ENCODE measurements at regions not wholly inside any gene's neighbourhood (a gene's known extent, or its start where the extent isn't known, plus 50 kb on each side); places are given as distances from the start of the nearest gene placed in this dataset.
"Not testable (repeated sequence)": the region's sequence is repeated elsewhere in the genome, so short reads cannot be mapped to it uniquely, and the experiment has no call there.

GRCh38 chr14:29016050-29016900, 249.7 kb downstream of the FOXG1 start:
- Mint-ChIP-seq H3K4me1 (no peaks in the 10 kb centered on the region), H3K4me3 (no peak overlapping the region), H3K27me3 (no peaks in the 10 kb centered on the region), H3K9me3 (ENCODE audit: low read depth) (peaks cover 4% of the 10 kb centered on the region), H3K36me3 (ENCODE audit: low read depth) (no peaks in the 10 kb centered on the region), H3K27ac (no peak overlapping the region)
- intact Hi-C loops (cut with DNase I, micrococcal nuclease): loop anchor here in 1 of 2 experiments (2.0 kb wide), 1 partner anchor 1197 kb away; no protein-coding TSS in a partner anchor
- ATAC-seq (no peak), DNase-seq (peak; percentile 43)
- POLR2A ChIA-PET: no interaction called here
- CTCF ChIA-PET: interaction anchor here (0.6 kb wide), 1 partner anchor 520 kb away, joined by 3 read pairs; no protein-coding TSS in a partner anchor

DNA sequence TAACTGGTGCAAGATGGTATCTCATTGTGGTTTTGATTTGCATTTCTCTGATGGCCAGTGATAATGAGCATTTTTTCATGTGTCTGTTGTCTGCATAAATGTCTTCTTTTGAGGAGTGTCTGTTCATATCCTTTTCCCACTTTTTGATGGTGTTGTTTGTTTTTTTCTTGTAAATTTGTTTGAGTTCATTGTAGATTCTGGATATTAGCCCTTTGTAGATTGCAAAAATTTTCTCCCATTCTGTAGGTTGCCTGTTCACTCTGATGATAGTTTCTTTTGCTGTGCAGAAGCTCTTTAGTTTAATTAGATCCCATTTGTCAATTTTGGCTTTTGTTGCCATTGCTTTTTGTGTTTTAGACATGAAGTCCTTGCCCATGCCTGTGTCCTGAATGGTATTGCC, 256.9 kb downstream of the FOXG1 start:
- POLR2A ChIA-PET; intact Hi-C loops (cut with DNase I, micrococcal nuclease); H3K36me3 Mint-ChIP-seq (ENCODE audit: low read depth); H3K4me3 Mint-ChIP-seq; H3K4me1 Mint-ChIP-seq; H3K27me3 Mint-ChIP-seq; CTCF ChIA-PET; ATAC-seq; H3K27ac Mint-ChIP-seq; DNase-seq: not testable (repeated sequence)
- peaks cover 16% of the 10 kb centered on the region for H3K9me3 Mint-ChIP-seq (ENCODE audit: low read depth)

- intact Hi-C loops (cut with DNase I, micrococcal nuclease); H3K27ac Mint-ChIP-seq; DNase-seq; H3K4me3 Mint-ChIP-seq; H3K4me1 Mint-ChIP-seq; POLR2A ChIA-PET; CTCF ChIA-PET; H3K27me3 Mint-ChIP-seq; H3K36me3 Mint-ChIP-seq (ENCODE audit: low read depth); ATAC-seq: not testable (repeated sequence)
- peaks cover 16% of the 10 kb centered on the region for H3K9me3 Mint-ChIP-seq (ENCODE audit: low read depth)
Measured at GRCh38 chr14:29027441-29027840, 260.9 kb downstream of the FOXG1 start.

- intact Hi-C loops (cut with DNase I, micrococcal nuclease); H3K4me1 Mint-ChIP-seq; ATAC-seq; H3K27me3 Mint-ChIP-seq; H3K4me3 Mint-ChIP-seq; CTCF ChIA-PET; H3K27ac Mint-ChIP-seq; DNase-seq; POLR2A ChIA-PET; H3K36me3 Mint-ChIP-seq (ENCODE audit: low read depth): not testable (repeated sequence)
- peaks cover 16% of the 10 kb centered on the region for H3K9me3 Mint-ChIP-seq (ENCODE audit: low read depth)
Measured at GRCh38 chr14:29027941-29028705, 261.5 kb downstream of the FOXG1 start.

- no peak for ATAC-seq
- Mint-ChIP-seq H3K4me1 (no peaks in the 10 kb centered on the region), H3K27ac (no peak overlapping the region), H3K9me3 (ENCODE audit: low read depth) (peaks cover 16% of the 10 kb centered on the region), H3K4me3 (no peak overlapping the region), H3K27me3 (no peaks in the 10 kb centered on the region), H3K36me3 (ENCODE audit: low read depth) (no peaks in the 10 kb centered on the region)
- ChIA-PET POLR2A (no interaction called here), CTCF (no interaction called here)
- intact Hi-C loops (cut with DNase I, micrococcal nuclease): no loop called here
- no peak for DNase-seq
Measured at GRCh38 chr14:29028973-29029582, 262.5 kb downstream of the FOXG1 start.

GRCh38 chr14:29030121-29030520, 263.5 kb downstream of the FOXG1 start:
- intact Hi-C loops (cut with DNase I, micrococcal nuclease): no loop called here
- DNase-seq (no peak), ATAC-seq (no peak)
- POLR2A ChIA-PET: no interaction called here
- Mint-ChIP-seq H3K9me3 (ENCODE audit: low read depth) (peaks cover 16% of the 10 kb centered on the region), H3K36me3 (ENCODE audit: low read depth) (no peaks in the 10 kb centered on the region), H3K4me1 (no peaks in the 10 kb centered on the region), H3K4me3 (no peak overlapping the region), H3K27ac (no peak overlapping the region), H3K27me3 (no peaks in the 10 kb centered on the region)
- CTCF ChIA-PET: interaction anchor here (1.0 kb wide), 1 partner anchor 14 kb away, joined by 3 read pairs; no protein-coding TSS in a partner anchor

GRCh38 chr14:29030970-29031369, 264.4 kb downstream of the FOXG1 start:
- ChIA-PET CTCF (interaction anchor here (1.0 kb wide), 1 partner anchor 14 kb away, joined by 3 read pairs; no protein-coding TSS in a partner anchor), POLR2A (no interaction called here)
- intact Hi-C loops (cut with DNase I, micrococcal nuclease): no loop called here
- Mint-ChIP-seq H3K9me3 (ENCODE audit: low read depth) (peaks cover 12% of the 10 kb centered on the region), H3K4me1 (no peaks in the 10 kb centered on the region), H3K36me3 (ENCODE audit: low read depth) (no peaks in the 10 kb centered on the region), H3K27me3 (no peaks in the 10 kb centered on the region), H3K27ac (no peak overlapping the region), H3K4me3 (no peak overlapping the region)
- ATAC-seq: no peak
- no peak for DNase-seq

GRCh38 chr14:29035134-29035533, 268.5 kb downstream of the FOXG1 start:
- ChIA-PET CTCF (no interaction called here), POLR2A (no interaction called here)
- H3K27ac Mint-ChIP-seq: no peak overlapping the region
- no peaks in the 10 kb centered on the region for H3K4me1 Mint-ChIP-seq
- no peak overlapping the region for H3K4me3 Mint-ChIP-seq
- no peaks in the 10 kb centered on the region for H3K27me3 Mint-ChIP-seq
- no peaks in the 10 kb centered on the region for H3K36me3 Mint-ChIP-seq (ENCODE audit: low read depth)
- H3K9me3 Mint-ChIP-seq (ENCODE audit: low read depth): peaks cover 5% of the 10 kb centered on the region
- no peak for DNase-seq
- ATAC-seq: no peak
- intact Hi-C loops (cut with DNase I, micrococcal nuclease): no loop called here

- Mint-ChIP-seq H3K4me3 (no peak overlapping the region), H3K27ac (no peak overlapping the region), H3K27me3 (no peaks in the 10 kb centered on the region), H3K36me3 (ENCODE audit: low read depth) (no peaks in the 10 kb centered on the region), H3K4me1 (no peaks in the 10 kb centered on the region), H3K9me3 (ENCODE audit: low read depth) (peaks cover 9% of the 10 kb centered on the region)
- CTCF ChIA-PET: interaction anchor here (0.6 kb wide), 1 partner anchor 55 kb away, joined by 3 read pairs; no protein-coding TSS in a partner anchor
- ATAC-seq (no peak), DNase-seq (no peak)
- POLR2A ChIA-PET: no interaction called here
- intact Hi-C loops (cut with DNase I, micrococcal nuclease): no loop called here
Measured at GRCh38 chr14:29037411-29037810, 270.8 kb downstream of the FOXG1 start.

GRCh38 chr14:29039171-29039570, 272.6 kb downstream of the FOXG1 start:
- POLR2A ChIA-PET: no interaction called here

GRCh38 chr14:29042551-29042950, 276.0 kb downstream of the FOXG1 start:
- H3K27me3 Mint-ChIP-seq: no peaks in the 10 kb centered on the region
- POLR2A ChIA-PET: no interaction called here
- H3K36me3 Mint-ChIP-seq (ENCODE audit: low read depth): no peaks in the 10 kb centered on the region
- no peak overlapping the region for H3K27ac Mint-ChIP-seq
- CTCF ChIA-PET: no interaction called here
- DNase-seq (no peak), ATAC-seq (no peak)
- no peak overlapping the region for H3K4me3 Mint-ChIP-seq
- no peaks in the 10 kb centered on the region for H3K4me1 Mint-ChIP-seq
- peaks cover 12% of the 10 kb centered on the region for H3K9me3 Mint-ChIP-seq (ENCODE audit: low read depth)
- intact Hi-C loops (cut with DNase I, micrococcal nuclease): no loop called here

More at GRCh38 chr14:29039171-29039570, 272.6 kb downstream of the FOXG1 start:
- intact Hi-C loops (cut with DNase I, micrococcal nuclease): no loop called here
- Mint-ChIP-seq H3K9me3 (ENCODE audit: low read depth) (peaks cover 10% of the 10 kb centered on the region), H3K4me3 (no peak overlapping the region), H3K27ac (no peak overlapping the region), H3K4me1 (no peaks in the 10 kb centered on the region), H3K27me3 (no peaks in the 10 kb centered on the region), H3K36me3 (ENCODE audit: low read depth) (no peaks in the 10 kb centered on the region)
- DNase-seq (no peak), ATAC-seq (no peak)
- CTCF ChIA-PET: no interaction called here
